ENCODE measurements at regions not wholly inside any gene's neighbourhood (a gene's known extent, or its start where the extent isn't known, plus 50 kb on each side); places are given as distances from the start of the nearest gene placed in this dataset.
A peak's percentile ranks its signal among the peaks of the same experiment; 100 is the strongest.

GRCh38 chr4:10212400-10212799 lies 95.8 kb upstream of the WDR1 start:
- no peak for DNase-seq (ENCODE audit: low read depth in 2 of 3, low spot score in 2 of 3)

DNA sequence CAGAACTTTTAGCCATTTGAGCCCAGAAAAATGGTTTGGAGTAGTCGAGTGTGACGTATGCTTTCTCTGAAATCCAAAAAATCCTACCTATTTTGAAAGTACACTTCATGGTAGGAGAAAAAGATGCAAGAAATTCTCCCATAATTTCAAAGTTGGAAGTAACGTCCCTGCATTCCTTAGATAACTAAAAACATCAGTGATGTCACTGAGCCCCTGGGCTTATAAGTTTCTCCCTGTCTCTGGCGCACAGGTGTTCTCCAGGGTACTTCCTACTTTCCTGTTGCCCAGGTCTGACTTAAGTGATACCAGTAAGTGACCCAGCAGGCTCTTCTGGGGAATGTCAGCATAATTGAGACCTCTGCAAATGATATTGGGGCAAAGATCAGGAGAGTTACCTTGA lies 90.5 kb upstream of the WDR1 start:
- no peak for DNase-seq (ENCODE audit: low read depth in 2 of 3, low spot score in 2 of 3)

GRCh38 chr4:10205223-10205622 lies 88.6 kb upstream of the WDR1 start:
- DNase-seq (ENCODE audit: low read depth in 2 of 3, low spot score in 2 of 3): peak in 1 of 3 donors; percentile 0

DNA sequence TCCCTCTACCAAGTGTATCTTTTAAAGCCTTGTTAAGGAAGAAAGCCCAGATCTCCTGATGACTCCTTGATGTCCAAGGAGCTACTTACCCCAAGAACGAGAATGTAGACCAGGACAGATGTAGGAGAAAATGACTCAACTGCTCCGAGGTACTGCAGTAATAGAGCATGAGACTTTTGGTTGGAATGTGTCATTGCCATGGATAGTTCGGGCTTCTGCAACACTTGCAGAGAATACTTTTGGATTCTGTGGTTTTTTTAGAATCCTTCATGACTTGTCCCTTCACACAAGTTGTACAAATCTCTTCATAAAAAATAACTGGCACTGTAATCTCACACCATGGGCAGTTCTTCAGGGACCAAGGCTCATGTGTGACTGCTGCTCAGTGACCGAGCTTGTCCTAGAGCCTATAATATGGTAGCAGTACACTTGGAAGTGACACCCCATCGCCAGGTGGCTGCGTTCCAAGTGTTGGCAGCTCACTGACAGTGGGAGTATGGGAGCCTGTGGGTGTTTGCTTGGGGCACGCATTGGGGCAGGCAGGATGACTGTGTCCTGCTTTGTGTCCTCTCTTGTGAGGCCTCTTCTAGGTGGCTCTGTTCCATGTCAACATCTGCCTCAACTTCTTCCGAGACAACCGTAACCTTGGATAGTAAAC lies 87.9 kb upstream of the WDR1 start:
- DNase-seq (ENCODE audit: low read depth in 2 of 3, low spot score in 2 of 3): no peak

GRCh38 chr4:10203851-10204250 lies 87.3 kb upstream of the WDR1 start:
- DNase-seq (ENCODE audit: low read depth in 2 of 3, low spot score in 2 of 3): no peak

DNA sequence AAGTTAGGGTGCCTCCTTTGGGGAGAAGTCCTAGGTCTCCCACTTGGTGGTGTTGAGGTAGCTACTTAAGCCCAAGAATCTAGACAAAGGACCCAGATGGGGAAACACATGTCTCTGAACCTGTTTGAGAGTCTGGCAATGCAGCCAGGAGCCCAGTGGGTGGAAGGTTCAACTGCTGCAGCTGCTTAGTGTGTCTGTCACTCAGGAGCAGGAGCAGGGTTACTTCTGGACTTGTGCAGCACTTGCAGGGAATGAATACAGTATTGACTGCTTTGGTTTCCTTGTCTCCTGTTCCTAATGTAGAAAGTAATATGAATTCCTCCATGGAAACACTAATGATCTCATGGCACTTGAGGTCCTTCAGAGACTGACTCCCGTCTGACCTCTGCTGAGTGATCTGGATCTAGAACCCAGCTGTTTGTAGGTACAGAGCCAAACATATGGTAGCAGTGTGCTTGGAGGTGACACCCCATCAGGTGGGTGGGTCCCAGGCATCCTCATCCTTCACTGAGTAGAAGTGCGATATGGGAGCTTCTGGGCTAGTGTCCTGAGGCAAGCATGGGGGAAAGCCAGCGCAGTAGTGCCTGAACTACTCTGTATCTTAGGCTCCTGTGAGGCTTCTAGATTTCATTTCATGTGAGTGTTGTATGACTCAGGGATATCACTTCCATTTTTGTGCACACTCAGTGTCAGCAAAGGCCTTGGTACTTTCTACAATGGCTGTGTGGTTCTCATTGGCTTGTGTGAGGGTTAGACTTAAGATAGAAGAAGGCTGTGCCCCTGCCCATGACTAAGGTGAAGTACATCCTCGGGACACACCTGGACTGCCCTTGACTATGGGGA lies 85.0 kb upstream of the WDR1 start:
- DNase-seq (ENCODE audit: low read depth in 2 of 3, low spot score in 2 of 3): no peak

GRCh38 chr4:10200869-10201268 lies 84.3 kb upstream of the WDR1 start:
- DNase-seq (ENCODE audit: low read depth in 2 of 3, low spot score in 2 of 3): no peak

GRCh38 chr4:10198365-10198764 lies 81.8 kb upstream of the WDR1 start:
- no peak for DNase-seq (ENCODE audit: low read depth in 2 of 3, low spot score in 2 of 3)

DNA sequence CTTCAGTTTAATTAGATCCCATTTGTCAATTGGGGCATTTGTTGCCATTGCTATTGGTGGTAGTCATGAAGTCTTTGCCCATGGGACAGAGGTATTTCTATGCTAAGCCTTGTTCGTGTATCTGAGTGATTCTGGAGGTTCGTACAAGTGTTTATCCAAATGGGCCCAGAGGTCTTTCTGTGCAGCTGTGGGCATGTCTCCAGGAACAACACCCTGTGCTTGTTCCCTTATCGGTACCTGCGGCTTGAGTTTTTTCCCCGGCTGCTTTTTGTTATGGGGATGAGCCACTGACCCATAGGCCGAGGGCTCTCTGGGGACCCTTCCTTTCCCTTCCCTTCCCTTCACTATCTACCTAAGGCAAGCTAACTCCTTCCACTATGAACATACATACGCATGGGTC lies 81.4 kb upstream of the WDR1 start:
- DNase-seq (ENCODE audit: low read depth in 2 of 3, low spot score in 2 of 3): no peak

DNA sequence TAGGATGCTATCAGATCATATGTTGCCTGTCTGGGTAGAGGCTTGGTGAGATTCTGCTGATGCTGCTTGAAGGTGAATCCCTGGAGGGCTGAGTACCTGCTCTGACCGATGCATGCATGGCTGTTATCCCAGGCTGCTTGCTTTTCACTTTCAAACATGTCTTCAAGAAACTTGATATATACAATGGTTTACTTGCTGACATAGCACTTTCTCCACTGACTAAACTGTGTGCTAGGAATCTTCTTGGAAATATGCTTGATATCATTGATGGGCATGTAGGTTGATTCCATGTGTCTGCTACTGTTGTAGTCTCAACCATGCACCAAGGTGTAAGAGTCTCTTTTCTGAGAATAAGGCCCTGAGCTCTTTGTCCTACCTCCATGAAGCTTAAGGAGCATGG lies 79.6 kb upstream of the WDR1 start:
- no peak for DNase-seq (ENCODE audit: low read depth in 2 of 3, low spot score in 2 of 3)

DNA sequence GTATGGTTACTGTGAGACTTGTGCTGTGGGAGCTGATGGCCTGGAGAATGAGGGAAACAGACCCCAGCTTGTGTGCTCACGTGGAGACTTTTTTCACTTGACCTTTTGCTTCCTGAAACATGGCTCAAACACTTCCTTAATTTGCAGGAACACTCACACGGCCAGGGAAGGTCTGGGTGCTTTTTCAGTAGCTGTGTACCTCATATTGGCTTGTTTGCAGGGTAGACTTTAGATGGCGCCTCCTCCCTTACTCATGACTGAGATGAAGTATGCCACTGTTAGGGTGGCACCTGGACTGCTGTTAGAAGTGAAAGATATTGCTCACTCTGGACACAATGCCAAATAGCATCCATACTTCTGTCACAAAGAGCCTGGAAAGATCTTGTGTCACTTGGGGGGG lies 75.7 kb upstream of the WDR1 start:
- DNase-seq (ENCODE audit: low read depth in 2 of 3, low spot score in 2 of 3): peak in 1 of 3 donors; percentile 28

GRCh38 chr4:10188400-10189004 lies 71.9 kb upstream of the WDR1 start:
- DNase-seq (ENCODE audit: low read depth in 2 of 3, low spot score in 2 of 3): no peak

DNA sequence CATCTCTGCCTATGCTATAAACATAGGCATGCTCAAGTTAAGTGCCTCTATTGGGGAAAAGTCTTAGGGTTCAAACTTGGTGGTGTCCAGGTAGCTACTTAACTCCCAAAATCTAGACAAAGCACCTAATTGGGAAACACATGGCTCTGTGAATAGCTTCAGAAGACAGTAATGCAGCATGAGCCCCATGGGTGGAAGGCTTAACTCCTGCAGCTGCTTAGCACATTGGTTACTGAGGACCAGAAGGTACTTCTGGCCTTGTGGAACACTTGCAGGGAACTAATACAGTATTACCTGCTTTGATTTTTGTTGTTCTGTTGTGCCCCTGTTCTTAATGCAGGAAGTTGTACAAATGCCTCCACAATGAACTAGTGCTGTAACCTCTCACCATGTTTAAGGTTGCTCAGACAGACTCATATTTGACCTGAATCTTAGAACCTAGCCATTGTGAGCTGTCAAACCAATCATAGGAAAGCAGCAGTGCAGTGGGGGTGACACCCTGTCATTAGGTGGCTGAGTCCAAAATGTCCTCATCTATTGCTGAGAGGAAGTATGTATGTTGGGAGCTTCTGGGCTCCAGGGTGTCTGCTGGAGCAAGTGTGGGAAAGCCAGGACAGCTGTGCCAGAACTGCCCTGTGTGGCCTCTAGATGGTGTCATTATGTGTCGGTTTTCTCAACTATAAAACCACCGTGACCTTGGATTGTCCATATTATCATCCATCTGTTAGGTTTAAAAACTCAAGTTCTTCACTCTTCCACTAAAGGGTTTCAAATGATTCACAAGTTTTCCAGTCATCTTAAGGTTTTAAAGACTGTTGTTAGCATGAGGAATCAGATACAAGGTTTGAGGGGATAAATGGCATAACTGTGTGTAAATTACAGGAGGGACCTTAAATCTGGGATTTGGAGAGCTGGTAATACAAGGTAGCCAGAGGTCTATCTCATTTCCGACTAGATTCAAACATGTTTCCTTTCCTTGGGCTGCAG lies 69.9 kb upstream of the WDR1 start:
- no peak for DNase-seq (ENCODE audit: low read depth in 2 of 3, low spot score in 2 of 3)

GRCh38 chr4:10185518-10186227 lies 69.1 kb upstream of the WDR1 start:
- DNase-seq (ENCODE audit: low read depth in 2 of 3, low spot score in 2 of 3): no peak

DNA sequence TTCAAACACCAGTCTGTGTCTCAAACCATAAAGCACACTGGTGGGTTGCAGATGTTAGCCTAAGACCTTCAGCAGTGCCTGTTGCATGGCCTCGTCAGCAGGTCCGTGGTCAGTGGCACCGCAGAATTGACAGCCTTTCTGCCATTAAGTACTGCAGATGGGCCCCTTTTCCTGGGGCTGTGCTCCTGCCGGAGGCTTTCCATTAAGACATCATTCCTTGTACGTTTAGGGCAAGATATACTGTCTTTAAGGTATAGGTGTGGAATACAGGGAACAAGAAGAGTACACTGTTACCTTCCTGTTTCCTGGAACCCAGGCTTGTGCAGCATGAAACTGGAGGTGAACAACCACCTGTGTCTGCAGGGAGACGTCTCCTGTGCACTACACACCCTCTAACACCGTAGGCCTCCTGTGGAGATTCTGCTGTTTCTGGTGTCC lies 67.9 kb upstream of the WDR1 start:
- DNase-seq (ENCODE audit: low read depth in 2 of 3, low spot score in 2 of 3): no peak

DNA sequence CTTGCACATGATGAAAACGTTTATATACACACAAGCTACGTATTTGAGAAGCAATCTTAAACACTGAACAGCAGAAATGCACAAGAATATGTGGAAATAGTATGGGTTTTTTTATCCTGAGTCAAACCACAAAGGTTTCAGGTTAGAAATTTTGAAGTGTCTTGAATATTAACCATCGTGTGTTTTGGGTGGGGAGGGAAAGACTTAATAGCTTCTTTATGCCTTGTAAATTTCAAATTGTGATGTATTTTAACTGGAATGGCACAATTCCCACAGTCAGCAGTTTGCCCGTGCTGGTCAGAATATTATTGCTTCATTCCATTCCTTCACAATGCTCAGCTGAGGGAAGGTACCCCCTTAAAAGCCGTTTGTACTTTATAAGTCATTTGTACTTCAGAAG lies 67.4 kb upstream of the WDR1 start:
- DNase-seq (ENCODE audit: low read depth in 2 of 3, low spot score in 2 of 3): no peak

GRCh38 chr4:10183462-10183861 lies 66.9 kb upstream of the WDR1 start:
- peak in 1 of 3 donors; percentile 23 for DNase-seq (ENCODE audit: low read depth in 2 of 3, low spot score in 2 of 3)

DNA sequence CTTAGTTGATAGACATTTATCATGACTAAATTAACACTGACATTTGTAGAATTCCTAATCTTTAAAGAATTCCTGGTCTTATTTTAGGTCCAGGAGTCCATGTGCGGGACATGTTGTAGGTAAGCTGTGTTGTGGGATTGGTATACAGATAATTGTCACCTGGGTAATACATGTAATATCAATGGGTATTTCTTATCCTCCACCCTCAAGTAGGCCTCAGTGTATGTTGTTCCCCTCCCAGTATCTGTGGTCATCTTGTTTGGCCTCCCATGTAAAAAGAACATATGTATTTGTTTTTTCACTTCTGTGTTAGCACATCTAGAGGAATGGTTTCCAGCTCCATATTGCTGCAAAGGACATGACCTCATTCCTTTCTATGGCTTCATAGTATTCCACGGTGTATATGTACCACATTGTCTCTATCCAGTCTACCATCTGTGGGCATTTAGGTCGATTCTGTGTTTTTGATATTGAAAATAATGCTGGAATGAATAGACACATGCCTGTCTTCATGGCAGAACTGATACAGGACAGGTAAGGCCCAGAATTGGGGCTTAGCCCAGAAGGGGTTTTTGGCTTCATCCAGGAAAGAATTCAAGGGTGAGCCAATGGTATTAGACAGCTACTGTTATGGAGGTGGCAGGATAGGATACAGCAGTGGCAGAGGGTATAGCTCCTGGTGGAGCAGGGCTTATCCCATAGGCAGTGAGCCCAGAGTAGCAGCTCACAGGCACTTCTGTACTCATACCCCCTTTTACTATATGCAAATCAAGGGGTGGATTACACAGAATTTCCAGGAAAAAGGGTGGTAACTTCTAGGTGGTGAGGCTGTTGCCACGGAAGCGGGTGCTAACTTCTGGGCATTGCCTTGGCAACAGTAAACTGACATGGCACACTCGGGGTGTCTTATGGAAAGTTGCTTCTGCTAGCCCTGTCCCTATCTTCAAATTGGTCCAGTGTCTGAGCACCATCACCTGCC lies 66.1 kb upstream of the WDR1 start:
- peak in 1 of 3 donors; percentile 38 for DNase-seq (ENCODE audit: low read depth in 2 of 3, low spot score in 2 of 3)

Data from hematopoietic multipotent progenitor cell (in vitro differentiated cells).